ENCODE measurements at regions not wholly inside any gene's neighbourhood (a gene's known extent, or its start where the extent isn't known, plus 50 kb on each side); places are given as distances from the start of the nearest gene placed in this dataset.

- no peaks in the 10 kb centered on the region for H3K27me3 Mint-ChIP-seq (ENCODE audit: low read depth)
- Histone ChIP-seq H3T11ph (ENCODE audit: low read length) (no peak overlapping the region), H3K79me2 (ENCODE audit: insufficient read depth, low read length) (no peaks in the 10 kb centered on the region), H3K4ac (ENCODE audit: low read depth, low read length) (no peak overlapping the region), H4K91ac (ENCODE audit: insufficient read length, low read depth, low read length) (no peak overlapping the region), H2BK120ac (ENCODE audit: low read depth, low read length, poor library complexity, severe bottlenecking) (no peak overlapping the region), H2BK15ac (ENCODE audit: low read depth, low read length) (no peak overlapping the region), H3K9ac (ENCODE audit: extremely low read depth, insufficient read length, low read length) (no peak overlapping the region), H2BK5ac (ENCODE audit: insufficient read length, low read length) (no peak overlapping the region), H3K4me1 (ENCODE audit: insufficient read depth, low read length) (no peaks in the 10 kb centered on the region), H4K20me1 (ENCODE audit: control insufficient read depth, insufficient read depth, insufficient read length) (no peaks in the 10 kb centered on the region), H2BK12ac (ENCODE audit: insufficient read length, low read depth, low read length) (no peak overlapping the region), H3K79me1 (ENCODE audit: insufficient read depth, low read depth, low read length, poor library complexity, severe bottlenecking) (no peaks in the 10 kb centered on the region), H3K23ac (ENCODE audit: insufficient read length, low read depth, low read length) (no peak overlapping the region), H3K14ac (ENCODE audit: insufficient read depth, low read length) (no peak overlapping the region), H3K56ac (ENCODE audit: insufficient read length, low read depth, low read length) (no peak overlapping the region), H3K18ac (ENCODE audit: insufficient read length, low read depth, low read length) (no peak overlapping the region), H3K23me2 (ENCODE audit: insufficient read length, low read depth, low read length, poor library complexity, severe bottlenecking) (no peaks in the 10 kb centered on the region), H4K8ac (replicated peaks; ENCODE audit: insufficient read length, low read depth, low read length) (no peak overlapping the region), H2BK20ac (ENCODE audit: low read depth, low read length, poor library complexity, severe bottlenecking) (no peak overlapping the region), H2AK5ac (ENCODE audit: insufficient read length, low read length) (no peak overlapping the region), H4K5ac (ENCODE audit: insufficient read length, low read depth, low read length) (no peak overlapping the region), H3K9me3 (ENCODE audit: control insufficient read depth, low read depth, low read length) (no peaks in the 10 kb centered on the region), H3K27me3 (ENCODE audit: insufficient read depth, low read length) (no peaks in the 10 kb centered on the region), H3K27ac (ENCODE audit: insufficient read length, low read depth, low read length) (no peak overlapping the region), H3K4me2 (ENCODE audit: insufficient read depth, insufficient read length, low read length) (no peak overlapping the region), H2AFZ (ENCODE audit: low read length) (no peak overlapping the region)
- no peaks in the 10 kb centered on the region for H3K36me3 Mint-ChIP-seq (ENCODE audit: insufficient read depth in 1 of 3, low read depth in 3 of 3)
- no CpG with 5 or more reads among the region's 2 CpGs for WGBS (ENCODE audit: extremely low coverage, insufficient read length, low lambda C conversion rate)
- peaks cover 8 to 9% of the 10 kb centered on the region in 2 experiments for H3K4me1 Mint-ChIP-seq
- no peaks in the 10 kb centered on the region for H3K9me3 Mint-ChIP-seq
- DNase-seq: no peak
- peak overlapping the region in 1 of 3 experiments; percentile 54; a peak in 4 of 7 replicates for H3K27ac Mint-ChIP-seq
- no peak overlapping the region for H3K4me3 Mint-ChIP-seq
- TF ChIP-seq CTCF (conservative IDR thresholded peaks at IDR 0.05): no peak
Measured at GRCh38 chr5:110161162-110161561, 471.4 kb downstream of the MAN2A1 start.

Measured in H9 (cell line).